ELR (cell line): ENCODE measurements at regions not wholly inside any gene's neighbourhood (a gene's known extent, or its start where the extent isn't known, plus 50 kb on each side); places are given as distances from the start of the nearest gene placed in this dataset.

ENCODE experiments used
- DNase-seq: peaks from one replicate; pipeline ENCODE4 v3.0.0-alpha.2; 2015; ENCODE audit warnings: low read depth

DNA sequence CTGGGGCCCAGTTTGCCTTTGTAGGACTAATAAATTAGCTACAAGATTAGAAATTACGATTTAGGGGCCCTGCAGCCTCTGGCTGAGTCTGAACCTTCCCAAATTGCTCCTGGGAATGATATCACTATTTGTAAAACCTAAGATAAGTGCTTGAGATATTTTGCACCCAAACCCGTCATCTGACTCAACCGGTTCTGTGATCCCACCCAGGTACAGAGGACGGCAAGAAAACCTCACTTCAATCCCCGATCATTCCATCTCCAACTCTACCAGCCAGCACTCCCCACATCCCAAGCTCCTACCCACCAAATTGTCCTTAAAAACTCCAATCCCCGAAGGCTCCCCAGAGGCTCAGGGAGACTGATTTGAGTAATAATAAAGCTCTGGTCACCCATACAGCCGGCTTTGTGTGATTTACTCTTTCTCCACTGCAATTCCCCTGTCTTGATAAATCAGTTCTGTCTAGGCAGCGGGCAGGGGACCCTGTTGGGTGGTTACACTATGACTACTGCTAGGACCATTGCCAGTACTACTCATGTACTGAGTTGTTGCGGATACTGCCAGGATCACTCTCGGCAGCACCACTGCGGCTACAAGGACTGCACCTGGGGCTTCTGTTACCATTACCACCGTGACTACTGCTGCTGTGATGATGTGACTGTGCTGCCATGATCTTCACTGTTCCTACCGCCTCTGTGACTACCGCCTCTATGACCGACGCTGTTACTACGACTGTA lies 73.1 kb downstream of the IRF8 start:
- DNase-seq, result no peak

DNA sequence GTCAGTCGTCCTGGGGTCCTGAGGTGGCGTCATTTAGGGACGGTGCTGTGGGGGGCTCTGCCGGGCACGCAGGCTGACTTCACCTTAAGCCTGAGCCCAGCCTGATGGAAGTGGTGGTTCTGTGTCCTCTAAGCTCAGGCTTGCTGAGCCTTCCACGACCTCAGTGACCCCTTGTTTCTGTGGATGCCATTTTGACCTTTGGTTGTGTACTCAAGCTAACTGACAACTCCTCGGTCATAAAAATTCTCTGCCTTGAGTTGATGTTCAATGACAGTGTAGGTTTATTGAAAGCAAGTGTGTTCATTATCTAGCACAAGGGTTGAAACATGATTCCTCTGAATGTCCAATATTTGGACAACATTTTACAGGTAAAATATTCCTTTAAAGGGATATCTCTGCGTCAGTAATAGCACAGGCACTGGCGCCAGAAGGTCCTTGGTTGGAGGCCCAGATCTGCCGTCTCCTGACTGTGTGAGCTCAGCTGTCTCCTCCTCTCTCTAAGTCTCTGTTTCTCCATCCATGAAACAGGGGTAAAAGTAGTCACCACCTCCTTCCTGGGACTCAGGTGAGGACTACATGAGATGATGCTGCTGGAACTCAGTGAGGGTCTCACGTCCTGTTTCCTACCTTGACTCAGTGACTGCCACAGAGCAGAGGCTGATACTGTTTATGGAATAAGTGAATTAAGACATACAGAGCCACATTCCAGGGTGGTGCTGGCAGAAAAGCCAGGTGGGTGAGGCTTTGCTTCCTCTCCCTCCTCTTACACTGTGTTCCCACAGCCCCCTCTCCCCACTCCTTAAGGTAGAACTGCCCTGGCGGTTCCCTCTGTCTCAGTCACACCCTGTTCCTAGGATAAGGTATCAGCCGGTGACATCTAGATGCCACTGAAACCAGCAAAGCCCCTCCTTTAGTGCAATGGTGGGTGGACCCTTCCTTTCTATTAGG lies 75.7 kb downstream of the IRF8 start:
- DNase-seq, result no peak

- DNase-seq, result no peak
These were observed 76.6 kb downstream of the IRF8 start for GRCh38 chr16:85975451-85975981.

DNA sequence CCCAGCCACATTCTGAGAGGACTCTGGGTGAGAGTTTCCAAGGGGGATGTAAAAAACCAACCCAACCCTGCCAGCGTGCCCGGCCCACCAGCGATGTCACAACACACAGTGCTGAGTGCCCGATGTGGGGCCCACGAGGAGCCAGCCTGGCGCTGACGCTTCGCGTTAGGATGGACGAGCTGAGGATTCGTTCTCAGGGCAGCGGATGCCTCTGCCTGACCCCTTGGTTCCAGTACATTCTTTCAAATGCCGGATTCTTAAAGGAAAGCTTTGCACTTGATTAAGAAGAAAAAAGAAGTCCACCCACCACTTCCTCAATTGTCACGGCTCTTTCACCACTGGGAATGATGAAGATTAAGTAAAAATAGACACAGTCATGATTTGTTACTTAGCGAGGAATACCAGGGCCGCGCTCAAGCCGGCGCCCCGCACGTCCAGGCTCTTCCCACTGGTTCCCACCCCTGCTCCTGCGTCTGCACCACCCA lies 79.4 kb downstream of the IRF8 start:
- DNase-seq, result no peak

- no peak for DNase-seq
These were observed 80.0 kb downstream of the IRF8 start for GRCh38 chr16:85978976-85979375.

GRCh38 chr16:85979605-85980004 lies 80.6 kb downstream of the IRF8 start:
- DNase-seq, result no peak

- no peak for DNase-seq
These were observed 81.7 kb downstream of the IRF8 start for GRCh38 chr16:85980686-85981085.

GRCh38 chr16:85981826-85982562 lies 83.0 kb downstream of the IRF8 start:
- no peak for DNase-seq

- DNase-seq, result no peak
These were observed 83.6 kb downstream of the IRF8 start for GRCh38 chr16:85982563-85982939.

- DNase-seq, result no peak
These were observed 84.1 kb downstream of the IRF8 start for GRCh38 chr16:85983064-85983463.

- no peak for DNase-seq
These were observed 84.8 kb downstream of the IRF8 start for GRCh38 chr16:85983606-85984230.

DNA sequence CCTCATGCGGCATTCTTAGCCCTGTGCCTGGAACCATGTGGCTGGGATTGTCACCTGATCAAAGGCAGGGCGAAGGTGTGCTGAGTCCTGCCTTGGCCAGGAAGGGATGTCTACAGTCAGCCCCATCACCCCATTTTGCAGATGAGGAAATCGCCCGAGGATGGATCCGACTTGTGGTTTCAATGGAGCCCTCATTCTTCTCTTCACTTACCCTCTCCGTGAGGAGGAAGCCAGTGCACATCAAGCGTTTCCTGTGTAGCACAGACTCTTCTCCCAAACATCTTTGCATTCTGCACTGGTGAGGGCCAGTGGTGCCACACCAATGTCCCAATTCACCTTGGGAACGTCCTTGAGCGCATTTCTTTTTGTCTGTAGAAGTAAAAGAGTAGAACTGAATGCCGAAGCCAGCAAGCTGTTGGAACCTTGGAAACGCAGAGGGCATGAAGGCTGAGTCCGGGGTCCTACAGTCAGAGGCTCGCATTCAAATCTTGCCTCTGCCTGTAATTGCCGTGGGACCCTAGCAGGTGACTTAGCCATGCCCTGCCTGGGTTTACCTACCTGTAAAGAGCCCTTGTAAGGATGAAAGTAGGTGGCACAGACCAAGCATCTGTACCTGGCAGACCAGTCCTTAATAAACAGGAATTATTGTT lies 85.4 kb downstream of the IRF8 start:
- DNase-seq, result no peak

- no peak for DNase-seq
These were observed 86.0 kb downstream of the IRF8 start for GRCh38 chr16:85984947-85985451.

DNA sequence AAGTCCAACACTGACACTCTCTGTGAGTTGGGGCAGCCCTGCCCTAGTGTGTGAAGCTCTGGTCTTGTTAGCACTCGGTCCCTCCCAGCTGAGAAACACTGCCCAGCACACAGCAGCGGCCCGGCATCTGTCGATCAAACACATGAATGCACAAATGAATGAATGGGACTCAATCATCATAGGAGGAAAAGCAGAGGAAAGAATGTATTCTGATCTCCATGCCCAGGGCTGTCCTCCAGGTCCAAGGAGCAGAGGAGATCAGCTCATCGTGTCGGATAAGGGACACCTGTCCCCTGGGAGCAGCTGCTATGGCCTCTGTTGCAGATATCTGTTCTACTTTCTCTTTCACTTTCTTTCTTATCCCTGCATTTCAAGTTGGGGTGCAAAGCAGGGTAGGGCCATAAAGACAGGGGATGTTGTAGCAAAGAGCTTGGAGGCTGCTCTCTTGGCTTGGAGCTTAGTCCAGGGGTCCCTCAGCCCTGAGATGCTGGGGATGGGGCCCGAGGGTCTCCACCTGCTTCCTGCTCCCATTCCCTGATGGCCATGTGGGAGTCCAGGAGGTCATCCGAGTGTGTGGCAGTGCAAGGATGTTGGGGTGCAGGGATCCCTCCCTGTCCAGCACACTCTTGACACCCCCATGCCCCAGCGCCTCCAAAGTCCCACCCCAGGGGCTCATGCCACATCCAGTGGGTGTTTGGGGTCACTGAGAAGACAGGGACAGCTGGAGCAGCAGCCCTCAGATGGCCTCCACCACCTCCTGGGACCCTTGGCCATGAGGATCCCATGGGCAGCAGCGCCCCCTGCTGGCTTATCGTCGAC lies 88.2 kb downstream of the IRF8 start:
- peak; percentile 24 for DNase-seq

DNA sequence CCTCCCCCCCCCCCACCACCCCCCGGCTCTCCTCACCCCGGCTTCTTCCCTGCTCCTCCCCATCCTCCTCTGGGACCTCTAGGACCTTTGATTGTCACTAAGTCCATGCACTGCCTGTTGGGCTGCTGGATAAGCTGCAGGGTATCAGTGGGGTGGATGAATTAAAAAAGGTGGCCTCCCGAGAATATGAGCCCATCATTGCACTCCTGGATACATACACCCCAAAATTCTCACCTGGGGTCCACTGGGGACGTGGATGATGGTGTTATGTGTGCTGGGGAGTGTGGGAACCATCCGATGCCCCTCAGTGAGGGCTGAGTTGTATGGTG lies 88.8 kb downstream of the IRF8 start:
- no peak for DNase-seq

DNA sequence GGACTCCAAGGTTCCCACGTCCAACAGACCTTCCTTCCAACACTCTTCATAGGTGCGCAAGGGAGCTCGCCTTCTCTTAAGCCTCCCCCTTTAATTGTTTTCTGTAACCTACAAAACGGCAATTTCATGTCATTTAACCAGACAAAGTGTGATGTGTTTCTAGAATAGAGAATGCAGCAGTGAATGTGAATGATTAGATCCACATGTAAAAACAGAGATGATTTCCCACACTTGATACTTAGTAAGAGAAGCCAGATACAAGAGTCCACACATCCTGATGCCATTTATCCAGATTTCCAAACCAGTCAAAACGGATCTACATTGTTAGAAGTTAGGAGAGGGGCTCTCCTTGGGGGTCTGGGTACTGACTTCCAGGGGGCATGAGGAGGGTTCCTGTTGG lies 89.3 kb downstream of the IRF8 start:
- no peak for DNase-seq

DNA sequence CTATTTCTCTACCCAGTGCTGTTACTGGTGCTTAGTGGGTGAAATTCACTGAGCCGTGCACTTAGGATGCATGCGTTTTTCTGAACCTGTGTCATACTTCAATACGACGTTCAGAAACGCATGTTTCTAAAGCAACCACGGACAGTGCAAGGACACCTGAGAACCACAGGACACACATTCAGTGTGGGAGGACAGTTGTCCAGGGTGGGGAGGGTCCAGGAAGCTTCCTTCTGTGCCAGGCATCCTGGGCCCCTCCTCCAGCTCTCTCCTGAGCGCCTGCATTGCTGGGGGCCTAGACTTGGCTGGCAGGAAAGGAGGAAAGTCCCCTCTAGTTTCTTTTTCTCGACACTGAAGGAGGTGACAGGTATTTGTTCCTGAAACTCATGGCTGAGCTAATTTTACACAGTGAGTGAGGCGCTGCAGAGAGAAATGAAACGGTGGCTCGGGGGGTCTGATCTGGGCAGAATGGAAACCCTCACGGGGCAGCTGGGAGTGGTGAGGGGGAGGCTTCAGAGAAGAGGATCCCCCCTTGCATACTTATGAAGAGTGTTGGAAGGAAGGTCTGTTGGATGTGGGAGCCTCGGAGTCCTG lies 89.9 kb downstream of the IRF8 start:
- no peak for DNase-seq

GRCh38 chr16:85989376-85989775 lies 90.4 kb downstream of the IRF8 start:
- no peak for DNase-seq

DNA sequence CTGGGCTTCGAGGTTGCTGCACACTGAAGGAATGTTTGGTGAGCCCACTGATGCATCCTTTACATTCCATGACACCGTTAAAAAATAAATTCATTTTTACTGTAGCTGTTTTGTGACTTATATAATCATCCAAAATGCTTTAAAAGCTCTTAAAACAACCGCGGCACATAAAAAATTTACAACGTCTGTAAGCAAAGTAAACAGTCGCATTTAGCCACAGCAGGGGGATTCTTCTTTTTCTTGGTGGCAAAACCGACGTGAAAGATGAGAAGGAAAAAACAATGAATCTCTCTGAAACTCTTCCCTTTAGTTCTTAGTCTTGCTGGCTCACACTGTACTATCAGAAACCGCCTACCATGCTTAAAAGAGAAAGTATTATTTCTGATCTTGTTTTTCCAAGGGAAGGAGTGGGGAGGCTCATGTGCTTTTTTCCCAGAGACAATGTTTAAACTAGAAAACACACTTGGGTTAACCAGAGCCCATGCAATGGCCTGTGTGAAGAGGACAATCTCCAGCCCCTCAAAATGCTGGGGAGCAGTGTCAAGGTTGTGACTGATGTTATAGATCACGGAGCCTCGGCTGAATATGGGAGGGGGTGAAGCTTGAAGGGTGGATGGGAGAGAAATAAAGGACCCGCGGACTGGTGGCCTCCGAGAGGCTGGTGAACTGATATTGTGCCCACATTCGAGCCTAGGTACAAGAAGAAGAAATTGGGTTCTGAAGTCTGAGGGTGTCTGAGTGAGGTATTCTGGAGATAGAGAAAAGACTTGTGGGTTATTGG lies 91.1 kb downstream of the IRF8 start:
- no peak for DNase-seq
